ENCODE measurements at regions not wholly inside any gene's neighbourhood (a gene's known extent, or its start where the extent isn't known, plus 50 kb on each side); places are given as distances from the start of the nearest gene placed in this dataset.

DNA sequence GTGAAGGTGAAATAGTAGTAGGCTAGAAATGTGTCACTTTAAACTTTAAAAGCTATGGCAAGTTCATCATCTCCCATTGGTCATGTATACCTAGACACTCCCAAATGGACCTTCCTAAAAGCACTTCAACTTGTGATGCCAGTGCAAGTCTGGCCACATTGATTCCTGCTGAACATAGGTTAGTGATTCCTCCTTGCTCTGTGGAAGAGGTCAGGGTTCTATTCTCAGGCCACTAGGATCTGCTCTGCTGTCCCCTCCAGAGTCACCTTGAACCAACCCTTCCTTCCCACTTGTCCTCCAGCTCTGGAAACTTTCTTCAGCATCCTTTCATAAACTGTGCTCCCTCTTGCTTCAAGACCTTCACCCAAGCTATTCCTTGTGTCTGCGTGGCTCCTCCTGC lies 301.7 kb downstream of the RPLP1 start:
- TF ChIP-seq, protein P1, sequence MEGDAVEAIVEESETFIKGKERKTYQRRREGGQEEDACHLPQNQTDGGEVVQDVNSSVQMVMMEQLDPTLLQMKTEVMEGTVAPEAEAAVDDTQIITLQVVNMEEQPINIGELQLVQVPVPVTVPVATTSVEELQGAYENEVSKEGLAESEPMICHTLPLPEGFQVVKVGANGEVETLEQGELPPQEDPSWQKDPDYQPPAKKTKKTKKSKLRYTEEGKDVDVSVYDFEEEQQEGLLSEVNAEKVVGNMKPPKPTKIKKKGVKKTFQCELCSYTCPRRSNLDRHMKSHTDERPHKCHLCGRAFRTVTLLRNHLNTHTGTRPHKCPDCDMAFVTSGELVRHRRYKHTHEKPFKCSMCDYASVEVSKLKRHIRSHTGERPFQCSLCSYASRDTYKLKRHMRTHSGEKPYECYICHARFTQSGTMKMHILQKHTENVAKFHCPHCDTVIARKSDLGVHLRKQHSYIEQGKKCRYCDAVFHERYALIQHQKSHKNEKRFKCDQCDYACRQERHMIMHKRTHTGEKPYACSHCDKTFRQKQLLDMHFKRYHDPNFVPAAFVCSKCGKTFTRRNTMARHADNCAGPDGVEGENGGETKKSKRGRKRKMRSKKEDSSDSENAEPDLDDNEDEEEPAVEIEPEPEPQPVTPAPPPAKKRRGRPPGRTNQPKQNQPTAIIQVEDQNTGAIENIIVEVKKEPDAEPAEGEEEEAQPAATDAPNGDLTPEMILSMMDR (conservative IDR thresholded peaks at IDR 0.05; ENCODE audit: low read length) = no peak
- TF ChIP-seq EZH2phosphoT487 (IDR thresholded peaks at IDR 0.05; ENCODE audit: borderline replicate concordance) = no peak

All from Loucy (cell line).